T-helper 1 cell treated with Interleukin-12 subunit alpha and Interleukin-12 subunit beta and Interleukin-4 antibody, amounts not matched to agents 30 μg/mL and 1 μg/mL, for 36 hours (primary cell): ENCODE measurements at regions not wholly inside any gene's neighbourhood (a gene's known extent, or its start where the extent isn't known, plus 50 kb on each side); places are given as distances from the start of the nearest gene placed in this dataset.

Experiments used
- H3K27ac Mint-ChIP-seq: one replicate; pipeline ENCODE4 v1.8.0; 2021; ENCODE audit warnings: mild to moderate bottlenecking, mixed read lengths
- H3K27me3 Mint-ChIP-seq: one replicate; pipeline ENCODE4 v1.8.0; 2021; ENCODE audit warnings: low read depth, mixed read lengths
- H3K36me3 Mint-ChIP-seq: one replicate; pipeline ENCODE4 v1.8.0; 2021; ENCODE audit warnings: low read depth, mixed read lengths
- H3K4me1 Mint-ChIP-seq: one replicate; pipeline ENCODE4 v1.8.0; 2021; ENCODE audit warnings: low read depth, mixed read lengths
- H3K4me3 Mint-ChIP-seq: one replicate; pipeline ENCODE4 v1.8.0; 2021; ENCODE audit warnings: mild to moderate bottlenecking, moderate library complexity, mixed read lengths
- H3K9me3 Mint-ChIP-seq: one replicate; pipeline ENCODE4 v1.8.0; 2021; ENCODE audit warnings: mixed read lengths

DNA sequence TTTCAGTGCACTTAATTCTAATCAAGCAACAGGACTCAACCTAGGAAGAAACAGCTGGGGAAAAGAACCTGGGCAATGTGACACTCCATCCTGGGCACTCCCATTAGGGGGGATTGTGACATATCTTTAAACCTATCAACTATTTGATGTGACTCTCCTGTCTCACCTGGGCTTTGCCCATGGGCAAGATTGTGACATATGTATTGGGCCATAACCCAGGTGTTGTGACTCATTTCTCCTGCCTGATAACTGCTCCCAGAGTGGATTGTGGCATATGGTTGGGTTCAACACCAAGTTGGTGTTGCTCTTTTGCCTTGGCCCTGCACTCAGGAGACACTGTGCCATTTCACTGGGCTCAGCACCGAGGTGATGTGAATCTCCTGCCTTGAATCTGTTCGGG, 82.6 kb downstream of the ZNF723 start:
- Mint-ChIP-seq H3K36me3 (no peaks in the 10 kb centered on the region), H3K27me3 (no peaks in the 10 kb centered on the region), H3K27ac (no peak overlapping the region), H3K9me3 (peaks cover 59% of the 10 kb centered on the region), H3K4me1 (no peaks in the 10 kb centered on the region), H3K4me3 (no peak overlapping the region)

DNA sequence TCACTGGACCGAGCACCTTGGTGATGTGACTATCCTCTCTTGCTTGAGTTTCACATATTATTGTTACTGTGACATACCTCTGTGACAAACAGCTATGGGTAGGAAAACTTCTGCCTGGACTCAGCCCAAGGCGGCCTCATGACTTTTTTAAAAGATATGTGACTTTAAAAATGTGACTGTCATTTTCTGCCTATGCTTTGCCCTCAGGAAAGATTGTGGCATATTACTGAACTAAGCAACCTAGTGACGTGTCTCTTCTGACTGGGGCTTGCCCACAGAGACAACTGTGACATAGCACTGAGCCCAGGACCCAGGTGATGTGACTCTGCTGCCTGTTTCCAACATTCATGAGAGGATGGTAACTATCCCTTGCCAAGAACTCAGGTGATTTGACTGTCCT, 84.8 kb downstream of the ZNF728 start:
- no peaks in the 10 kb centered on the region for H3K27me3 Mint-ChIP-seq
- no peak overlapping the region for H3K27ac Mint-ChIP-seq
- no peaks in the 10 kb centered on the region for H3K36me3 Mint-ChIP-seq
- H3K9me3 Mint-ChIP-seq, result peaks cover 61% of the 10 kb centered on the region
- no peak overlapping the region for H3K4me3 Mint-ChIP-seq
- no peaks in the 10 kb centered on the region for H3K4me1 Mint-ChIP-seq

- Mint-ChIP-seq H3K27me3 (no peaks in the 10 kb centered on the region), H3K9me3 (peaks cover 67% of the 10 kb centered on the region), H3K4me1 (no peaks in the 10 kb centered on the region), H3K27ac (no peak overlapping the region), H3K36me3 (no peaks in the 10 kb centered on the region), H3K4me3 (no peak overlapping the region)
Measured at GRCh38 chr19:22919946-22920345, 83.0 kb downstream of the ZNF728 start.
